Right lobe of liver (tissue), 6 donors: ENCODE measurements at regions not wholly inside any gene's neighbourhood (a gene's known extent, or its start where the extent isn't known, plus 50 kb on each side); places are given as distances from the start of the nearest gene placed in this dataset.

Experiments used
- ATAC-seq, 4 donors: fragments of 200-7000 bp; cut with Tn5 transposase; one replicate each; pipeline ENCODE4 v1.9.1; 2020; ENCODE audit warnings: mild to moderate bottlenecking in 4 of 4, moderate library complexity in 4 of 4
- DNase-seq, 3 donors: peaks; one replicate each; pipeline ENCODE4 v3.0.0-alpha.2; 2020
- H3K27ac ChIP-seq, 3 donors: fragments of 200-600 bp; one replicate each; pipeline ENCODE4 v1.8.0; 2022
- H3K27me3 ChIP-seq, 2 donors: fragments of 200-600 bp; one replicate each; pipeline ENCODE4 v1.8.0; 2022
- H3K36me3 ChIP-seq, 4 donors: fragments of 200-600 bp; sonication (generic) in 1 of 4; one replicate each; pipeline versions ENCODE4 v1.5.1 to v1.8.0; 2017 to 2022; ENCODE audit warnings: control low read depth in 1 of 4
- H3K4me1 ChIP-seq, 4 donors: fragments of 200-600 bp; sonication (generic) in 1 of 4; one replicate each; pipeline versions ENCODE4 v1.5.1 to v1.8.0; 2017 to 2022; ENCODE audit warnings: control low read depth in 1 of 4
- H3K4me3 ChIP-seq, 3 donors: fragments of 200-600 bp; one replicate each; pipeline ENCODE4 v1.8.0; 2022
- H3K9me3 ChIP-seq, 4 donors: fragments of 200-600 bp; sonication (generic) in 1 of 4; one replicate each; pipeline versions ENCODE4 v1.5.1 to v1.8.0; 2017 to 2022; ENCODE audit warnings: control low read depth in 1 of 4
- CTCF ChIP-seq, 4 donors: fragments of 200-600 bp in 3 of 4; fragments of 450-650 bp in 1 of 4; IDR thresholded peaks; one replicate each; pipeline versions ENCODE4 v1.5.1 to v1.8.0; 2016 to 2022; ENCODE audit warnings: antibody characterized with exemption in 4 of 4, mild to moderate bottlenecking in 2 of 4
- POLR2A ChIP-seq: fragments of 450-650 bp; IDR thresholded peaks from one replicate; pipeline ENCODE4 v1.6.1; 2017; ENCODE audit warnings: antibody characterized with exemption, mild to moderate bottlenecking
- WGBS: methylation state at CpG from one replicate; pipeline ENCODE4 v1.1.6; 2018; ENCODE audit warnings: low coverage, low lambda C conversion rate; ENCODE audit not compliant: insufficient coverage; ENCODE audit errors: missing lambda C conversion rate; 5-methylcytosine and 5-hydroxymethylcytosine counted together
- intact Hi-C, 2 donors: fragments of 100-400 bp; cut with DNase I; formaldehyde crosslinking; loops; one replicate each; pipeline versions ENCODE4 v1.11.2 to v1.14.1; 2022
- donor health status: DM: no; HTN: yes; CAD: no.
- donor health status: DM: no; HTN: no; CAD: no.
- donor health status: DM: no; HTN: no; CAD: no.
- donor health status: DM: no; HTN: yes; CAD: no.
- donor health status: DM: no; HTN: yes; CAD: no.

GRCh38 chr4:43754566-43754965, 694.0 kb downstream of the KCTD8 start:
- no peak overlapping the region for H3K27ac ChIP-seq
- H3K9me3 ChIP-seq, result no peaks in the 10 kb centered on the region
- no peak for TF ChIP-seq CTCF (IDR thresholded peaks at IDR 0.05)
- TF ChIP-seq POLR2A, result no peak
- ATAC-seq, result no peak
- DNase-seq, result no peak
- H3K4me3 ChIP-seq, result no peak overlapping the region
- no peaks in the 10 kb centered on the region for H3K4me1 ChIP-seq
- H3K27me3 ChIP-seq, result no peaks in the 10 kb centered on the region
- no peaks in the 10 kb centered on the region for H3K36me3 ChIP-seq
- 64% methylated on average over 3 of the region's 3 CpGs for WGBS
- intact Hi-C loops, result no loop called here

DNA sequence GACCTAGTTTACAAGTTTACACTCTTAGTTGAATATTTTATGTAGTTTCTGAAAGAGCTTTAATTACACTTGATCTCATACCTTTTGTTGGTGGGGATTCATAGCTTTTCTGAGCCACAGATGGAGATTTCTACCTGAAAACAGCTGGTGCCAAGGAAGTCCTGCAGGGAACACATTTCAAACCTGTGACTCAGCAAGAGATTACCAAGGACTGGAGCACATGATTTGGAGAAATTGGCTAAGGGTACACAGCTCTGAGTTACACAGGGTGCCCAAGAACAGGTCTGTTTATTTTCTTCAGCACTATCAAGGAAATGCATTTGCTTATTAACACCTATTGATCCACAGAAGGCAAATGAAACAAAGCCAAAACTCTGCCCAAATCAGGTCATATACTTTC, 691.5 kb downstream of the KCTD8 start:
- ATAC-seq (no peak), DNase-seq (no peak)
- intact Hi-C loops, result no loop called here
- TF ChIP-seq POLR2A (no peak), CTCF (IDR thresholded peaks at IDR 0.05) (no peak)
- Histone ChIP-seq H3K27me3 (no peaks in the 10 kb centered on the region), H3K9me3 (no peaks in the 10 kb centered on the region), H3K27ac (no peak overlapping the region), H3K4me1 (no peaks in the 10 kb centered on the region), H3K36me3 (no peaks in the 10 kb centered on the region), H3K4me3 (no peak overlapping the region)

GRCh38 chr4:43758836-43759235, 689.8 kb downstream of the KCTD8 start:
- H3K4me1 ChIP-seq, result no peaks in the 10 kb centered on the region
- H3K9me3 ChIP-seq, result no peaks in the 10 kb centered on the region
- no peaks in the 10 kb centered on the region for H3K27me3 ChIP-seq
- H3K36me3 ChIP-seq, result no peaks in the 10 kb centered on the region
- H3K4me3 ChIP-seq, result no peak overlapping the region
- no peak for DNase-seq
- no peak overlapping the region for H3K27ac ChIP-seq
- no peak for TF ChIP-seq CTCF (IDR thresholded peaks at IDR 0.05)
- no peak for TF ChIP-seq POLR2A
- WGBS, result 83% methylated on average over 1 of the region's 1 CpG
- intact Hi-C loops, result no loop called here
- ATAC-seq, result no peak

- TF ChIP-seq CTCF (IDR thresholded peaks at IDR 0.05), result no peak
- Histone ChIP-seq H3K27ac (no peak overlapping the region), H3K27me3 (no peaks in the 10 kb centered on the region), H3K36me3 (no peaks in the 10 kb centered on the region), H3K4me1 (no peaks in the 10 kb centered on the region), H3K4me3 (no peak overlapping the region), H3K9me3 (no peaks in the 10 kb centered on the region)
- ATAC-seq, result no peak
- intact Hi-C loops, result no loop called here
- WGBS, result 25% methylated on average over 3 of the region's 4 CpGs
- DNase-seq, result no peak
These were observed 685.5 kb downstream of the KCTD8 start for GRCh38 chr4:43763029-43763610.

DNA sequence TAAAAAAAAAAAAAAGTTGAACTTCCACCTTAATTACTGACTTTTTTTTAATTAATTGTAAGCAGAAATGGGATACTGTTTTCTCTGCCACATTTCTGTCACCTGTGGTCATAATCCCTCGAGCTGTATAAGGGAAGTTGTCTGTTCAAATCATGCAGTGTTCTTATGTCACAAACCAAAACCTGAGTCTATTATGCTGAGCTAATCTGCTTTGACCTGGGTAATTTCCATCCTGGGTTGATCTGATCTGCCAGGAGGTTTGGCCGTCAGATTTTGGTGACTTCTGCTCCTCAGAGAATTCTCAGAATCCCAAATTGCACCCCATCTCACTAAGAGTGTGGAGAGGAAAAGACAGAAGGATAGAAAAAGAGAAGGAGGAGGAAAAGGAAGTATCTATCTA, 683.1 kb downstream of the KCTD8 start:
- H3K4me1 ChIP-seq, result no peaks in the 10 kb centered on the region
- no peak overlapping the region for H3K27ac ChIP-seq
- WGBS, result 39% methylated on average over 2 of the region's 2 CpGs
- TF ChIP-seq CTCF (IDR thresholded peaks at IDR 0.05) (no peak), POLR2A (no peak)
- no peak for DNase-seq
- H3K4me3 ChIP-seq, result no peak overlapping the region
- H3K27me3 ChIP-seq, result no peaks in the 10 kb centered on the region
- ATAC-seq, result no peak
- H3K9me3 ChIP-seq, result no peaks in the 10 kb centered on the region
- intact Hi-C loops, result no loop called here
- H3K36me3 ChIP-seq, result no peaks in the 10 kb centered on the region
